Esophagus muscularis mucosa (tissue), 4 donors: ENCODE measurements at regions not wholly inside any gene's neighbourhood (a gene's known extent, or its start where the extent isn't known, plus 50 kb on each side); places are given as distances from the start of the nearest gene placed in this dataset.

Experiments used
- DNase-seq: peaks from one replicate; pipeline ENCODE4 v3.0.0-alpha.2; 2017; ENCODE audit errors: extremely low spot score
- H3K27ac ChIP-seq, 4 donors: fragments of 200-600 bp; sonication (generic); replicated peaks in 1 of 4; 1 replicate in 3 of 4; 2 replicates in 1 of 4; pipeline ENCODE4 v1.5.1; 2016 to 2019; ENCODE audit warnings: mild to moderate bottlenecking in 1 of 4
- H3K27me3 ChIP-seq, 4 donors: fragments of 200-600 bp; sonication (generic); one replicate each; pipeline versions ENCODE4 v1.5.1 to v1.6.0; 2016 to 2019
- H3K36me3 ChIP-seq, 4 donors: fragments of 200-600 bp; sonication (generic); one replicate each; pipeline ENCODE4 v1.5.1; 2016 to 2019
- H3K4me1 ChIP-seq, 4 donors: fragments of 200-600 bp; sonication (generic); one replicate each; pipeline ENCODE4 v1.5.1; 2016 to 2019
- H3K4me3 ChIP-seq, 4 donors: fragments of 200-600 bp; sonication (generic); 1 replicate in 2 of 4; 2 replicates in 2 of 4; pipeline ENCODE4 v1.5.1; 2016 to 2019; ENCODE audit warnings: mild to moderate bottlenecking in 4 of 4, moderate library complexity in 1 of 4
- H3K9me3 ChIP-seq, 4 donors: fragments of 200-600 bp; sonication (generic); 1 replicate in 3 of 4; 2 replicates in 1 of 4; pipeline ENCODE4 v1.5.1; 2016 to 2019
- CTCF ChIP-seq, 3 experiments: fragments of 200-600 bp in 2 of 3; fragments of 450-650 bp in 1 of 3; sonication (generic) in 2 of 3; IDR thresholded peaks; one replicate each; pipeline ENCODE4 v1.5.1; 2017 to 2019; ENCODE audit warnings: antibody characterized with exemption in 3 of 3, mild to moderate bottlenecking in 2 of 3, moderate library complexity in 1 of 3
- EP300 ChIP-seq: sonication (generic); formaldehyde crosslinking; IDR thresholded peaks from one replicate; pipeline ENCODE4 v1.6.1; 2017; ENCODE audit warnings: antibody characterized with exemption
- POLR2A ChIP-seq: fragments of 450-650 bp; IDR thresholded peaks from one replicate; pipeline ENCODE4 v1.6.1; 2017; ENCODE audit warnings: antibody characterized with exemption, moderate library complexity, mild to moderate bottlenecking, low read depth
- POLR2AphosphoS5 ChIP-seq, 2 donors: sonication (generic); formaldehyde crosslinking; IDR thresholded peaks; one replicate each; pipeline ENCODE4 v1.6.1; 2017; ENCODE audit warnings: antibody characterized with exemption in 2 of 2
- WGBS: methylation state at CpG from one replicate; pipeline ENCODE4 v1.1.5; 2018; 5-methylcytosine and 5-hydroxymethylcytosine counted together
- intact Hi-C: fragments of 100-400 bp; cut with DNase I; formaldehyde crosslinking; loops from one replicate; pipeline ENCODE4 v1.15.1; 2023

- no peaks in the 10 kb centered on the region for H3K4me1 ChIP-seq
- no peaks in the 10 kb centered on the region for H3K9me3 ChIP-seq
- DNase-seq, result no peak
- intact Hi-C loops, result no loop called here
- H3K4me3 ChIP-seq, result no peak overlapping the region
- no peak overlapping the region for H3K27ac ChIP-seq
- no peaks in the 10 kb centered on the region for H3K36me3 ChIP-seq
- H3K27me3 ChIP-seq, result no peaks in the 10 kb centered on the region
- 84% methylated on average over 4 of the region's 4 CpGs for WGBS
- TF ChIP-seq EP300 (no peak), POLR2AphosphoS5 (IDR thresholded peaks at IDR 0.05) (no peak), POLR2A (no peak), CTCF (IDR thresholded peaks at IDR 0.05) (no peak)
These were observed 271.6 kb downstream of the TDRD15 start for GRCh38 chr2:21395366-21395765.

DNA sequence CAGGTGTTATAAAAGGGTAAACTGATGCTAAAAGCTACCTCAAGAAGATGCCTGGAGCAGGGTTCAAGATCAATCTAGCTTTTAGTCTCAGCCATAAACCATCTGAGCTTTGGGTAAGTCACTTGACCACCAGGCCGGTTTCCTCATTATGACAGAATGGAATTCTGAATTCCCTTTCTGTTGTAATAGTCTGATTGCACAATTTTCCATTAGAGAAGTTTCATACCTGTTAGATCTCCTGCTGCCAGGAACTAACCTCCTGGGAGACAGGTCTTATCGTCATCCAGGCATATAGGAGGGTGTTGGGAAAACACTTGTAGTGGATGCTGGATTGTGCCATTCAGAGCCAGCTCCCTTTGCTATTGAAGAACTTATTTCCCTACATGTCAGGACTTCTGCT is 272.5 kb downstream of the TDRD15 start:
- no peak overlapping the region for H3K27ac ChIP-seq
- WGBS, result 95% methylated on average over 2 of the region's 2 CpGs

GRCh38 chr2:21401022-21401698 is 277.4 kb downstream of the TDRD15 start:
- Histone ChIP-seq H3K36me3 (no peaks in the 10 kb centered on the region), H3K9me3 (no peaks in the 10 kb centered on the region), H3K27me3 (no peaks in the 10 kb centered on the region), H3K4me1 (no peaks in the 10 kb centered on the region), H3K4me3 (no peak overlapping the region), H3K27ac (no peak overlapping the region)
- TF ChIP-seq EP300 (no peak), POLR2A (no peak), CTCF (IDR thresholded peaks at IDR 0.05) (no peak), POLR2AphosphoS5 (IDR thresholded peaks at IDR 0.05) (no peak)
- no peak for DNase-seq
- WGBS, result 94% methylated on average over 2 of the region's 4 CpGs
- intact Hi-C loops, result no loop called here

More for the DNA sequence above, 272.5 kb downstream of the TDRD15 start:
- no peaks in the 10 kb centered on the region for H3K4me1 ChIP-seq
- H3K4me3 ChIP-seq, result no peak overlapping the region
- H3K27me3 ChIP-seq, result no peaks in the 10 kb centered on the region
- no peaks in the 10 kb centered on the region for H3K36me3 ChIP-seq
- intact Hi-C loops, result no loop called here
- DNase-seq, result no peak
- no peaks in the 10 kb centered on the region for H3K9me3 ChIP-seq
- no peak for TF ChIP-seq EP300
- TF ChIP-seq CTCF (IDR thresholded peaks at IDR 0.05), result no peak
- no peak for TF ChIP-seq POLR2A
- TF ChIP-seq POLR2AphosphoS5 (IDR thresholded peaks at IDR 0.05), result no peak

GRCh38 chr2:21404137-21404536 is 280.4 kb downstream of the TDRD15 start:
- Histone ChIP-seq H3K27ac (no peak overlapping the region), H3K9me3 (no peaks in the 10 kb centered on the region), H3K36me3 (no peaks in the 10 kb centered on the region), H3K4me1 (no peaks in the 10 kb centered on the region), H3K4me3 (no peak overlapping the region), H3K27me3 (no peaks in the 10 kb centered on the region)
- intact Hi-C loops, result no loop called here
- TF ChIP-seq EP300 (no peak), CTCF (IDR thresholded peaks at IDR 0.05) (no peak), POLR2AphosphoS5 (IDR thresholded peaks at IDR 0.05) (no peak), POLR2A (no peak)
- WGBS, result 68% methylated on average over 4 of the region's 4 CpGs
- DNase-seq, result no peak
